ENCODE measurements at regions not wholly inside any gene's neighbourhood (a gene's known extent, or its start where the extent isn't known, plus 50 kb on each side); places are given as distances from the start of the nearest gene placed in this dataset.

- no peak for TF ChIP-seq SUZ12 (IDR thresholded peaks at IDR 0.05; ENCODE audit: extremely low read depth, insufficient read depth, insufficient read length)
- TF ChIP-seq ZNF274 (IDR thresholded peaks at IDR 0.05; ENCODE audit: low read depth, low read length): no peak
Measured at GRCh38 chr6:2563635-2564034, 187.1 kb downstream of the MYLK4 start.

All from NT2/D1 (cell line).